ENCODE measurements at regions not wholly inside any gene's neighbourhood (a gene's known extent, or its start where the extent isn't known, plus 50 kb on each side); places are given as distances from the start of the nearest gene placed in this dataset.

- H3K4me3 ChIP-seq (ENCODE audit: low read depth, low read length) = no peak overlapping the region
- DNase-seq (ENCODE audit: low read depth) = no peak
- ChIA-PET POLR2A (no interaction called here), CTCF (interaction anchor here (0.7 to 1.8 kb wide), 6 partner anchors 9 to 157 kb away, joined by 3 to 7 read pairs (median 3); no protein-coding TSS in a partner anchor)
- no peak for TF ChIP-seq CTCF (IDR thresholded peaks at IDR 0.05; ENCODE audit: insufficient read depth, low read depth, low read length)
- no peaks in the 10 kb centered on the region for H3K36me3 ChIP-seq (ENCODE audit: control insufficient read depth, insufficient read depth, low read length)
- no peaks in the 10 kb centered on the region for H3K27me3 ChIP-seq (ENCODE audit: control insufficient read depth, insufficient read depth, low read length)
Measured at GRCh38 chr5:157918811-157919742, 60.1 kb upstream of the CLINT1 start.

GRCh38 chr5:157917899-157918809 lies 59.2 kb upstream of the CLINT1 start:
- DNase-seq (ENCODE audit: low read depth) = peak; percentile 30
- no peaks in the 10 kb centered on the region for H3K36me3 ChIP-seq (ENCODE audit: control insufficient read depth, insufficient read depth, low read length)
- ChIA-PET CTCF (interaction anchor here (0.7 to 1.8 kb wide), 3 partner anchors 10 to 156 kb away, joined by 3 to 5 read pairs (median 3); no protein-coding TSS in a partner anchor), POLR2A (no interaction called here)
- peak; percentile 60 for TF ChIP-seq CTCF (IDR thresholded peaks at IDR 0.05; ENCODE audit: insufficient read depth, low read depth, low read length)
- H3K4me3 ChIP-seq (ENCODE audit: low read depth, low read length) = no peak overlapping the region
- H3K27me3 ChIP-seq (ENCODE audit: control insufficient read depth, insufficient read depth, low read length) = no peaks in the 10 kb centered on the region

- no peaks in the 10 kb centered on the region for H3K36me3 ChIP-seq (ENCODE audit: control insufficient read depth, insufficient read depth, low read length)
- H3K27me3 ChIP-seq (ENCODE audit: control insufficient read depth, insufficient read depth, low read length) = no peaks in the 10 kb centered on the region
- POLR2A ChIA-PET = no interaction called here
- TF ChIP-seq CTCF (IDR thresholded peaks at IDR 0.05; ENCODE audit: insufficient read depth, low read depth, low read length) = no peak
- no peak for DNase-seq (ENCODE audit: low read depth)
- H3K4me3 ChIP-seq (ENCODE audit: low read depth, low read length) = no peak overlapping the region
- CTCF ChIA-PET = interaction anchor here (1.8 kb wide), 1 partner anchor 11 kb away, joined by 5 read pairs; no protein-coding TSS in a partner anchor
Measured at GRCh38 chr5:157917491-157917890, 58.5 kb upstream of the CLINT1 start.

GRCh38 chr5:157915638-157916037 lies 56.7 kb upstream of the CLINT1 start:
- Histone ChIP-seq H3K4me3 (ENCODE audit: low read depth, low read length) (no peak overlapping the region), H3K36me3 (ENCODE audit: control insufficient read depth, insufficient read depth, low read length) (no peaks in the 10 kb centered on the region), H3K27me3 (ENCODE audit: control insufficient read depth, insufficient read depth, low read length) (no peaks in the 10 kb centered on the region)
- DNase-seq (ENCODE audit: low read depth) = no peak
- CTCF ChIA-PET = interaction anchor here (1.1 kb wide), 2 partner anchors 10 to 60 kb away, joined by 3 to 5 read pairs; no protein-coding TSS in a partner anchor
- TF ChIP-seq CTCF (IDR thresholded peaks at IDR 0.05; ENCODE audit: insufficient read depth, low read depth, low read length) = no peak
- POLR2A ChIA-PET = no interaction called here
